WTC11 (cell line): ENCODE measurements at regions not wholly inside any gene's neighbourhood (a gene's known extent, or its start where the extent isn't known, plus 50 kb on each side); places are given as distances from the start of the nearest gene placed in this dataset.

ENCODE experiments used
- ATF2 ChIP-seq: sonication (generic); formaldehyde crosslinking; IDR thresholded peaks from 2 replicates; pipeline ENCODE4 v1.8.1; 2022; ENCODE audit warnings: low read depth, missing genetic modification reagents, borderline replicate concordance
- CTCF ChIP-seq: fragments of 200-600 bp; IDR thresholded peaks from 2 replicates; pipeline ENCODE4 v1.8.0; 2022; ENCODE audit warnings: antibody characterized with exemption
- E2F4 ChIP-seq: sonication (generic); formaldehyde crosslinking; IDR thresholded peaks from 2 replicates; pipeline ENCODE4 v1.8.1; 2022; ENCODE audit warnings: low read depth, mild to moderate bottlenecking, moderate library complexity, missing genetic modification reagents, borderline replicate concordance
- ESRRA ChIP-seq: sonication (generic); formaldehyde crosslinking; IDR thresholded peaks from 2 replicates; pipeline ENCODE4 v1.8.1; 2022; ENCODE audit warnings: mild to moderate bottlenecking, missing genetic modification reagents, borderline replicate concordance
- ETV6 ChIP-seq: sonication (generic); formaldehyde crosslinking; IDR thresholded peaks from 2 replicates; pipeline ENCODE4 v1.8.1; 2022; ENCODE audit warnings: mild to moderate bottlenecking, missing genetic modification reagents
- GABPB1 ChIP-seq: sonication (generic); formaldehyde crosslinking; IDR thresholded peaks from 2 replicates; pipeline ENCODE4 v1.8.1; 2023; ENCODE audit warnings: mild to moderate bottlenecking, missing genetic modification reagents
- JUN ChIP-seq: sonication (generic); formaldehyde crosslinking; IDR thresholded peaks from 2 replicates; pipeline ENCODE4 v1.8.0; 2023; ENCODE audit warnings: mild to moderate bottlenecking, missing genetic modification reagents
- KAT7 ChIP-seq: sonication (generic); formaldehyde crosslinking; IDR thresholded peaks from 2 replicates; pipeline ENCODE4 v1.8.1; 2023; ENCODE audit warnings: missing genetic modification reagents, mild to moderate bottlenecking, borderline replicate concordance
- MLX ChIP-seq: sonication (generic); formaldehyde crosslinking; IDR thresholded peaks from 2 replicates; pipeline ENCODE4 v1.8.1; 2023; ENCODE audit warnings: mild to moderate bottlenecking, missing genetic modification reagents, moderate library complexity
- SP1 ChIP-seq: sonication (generic); formaldehyde crosslinking; conservative IDR thresholded peaks from 2 replicates; pipeline ENCODE4 v1.8.1; 2022; ENCODE audit warnings: missing genetic modification reagents
- TCF7 ChIP-seq: sonication (generic); formaldehyde crosslinking; IDR thresholded peaks from 2 replicates; pipeline ENCODE4 v1.8.0; 2022; ENCODE audit warnings: mild to moderate bottlenecking, low read depth, missing genetic modification reagents, moderate library complexity
- ZNF232 ChIP-seq: sonication (generic); formaldehyde crosslinking; IDR thresholded peaks from 2 replicates; pipeline ENCODE4 v1.8.0; 2022; ENCODE audit warnings: mild to moderate bottlenecking, missing genetic modification reagents

GRCh38 chr4:115537387-115537786 lies 424.0 kb upstream of the NDST4 start:
- TF ChIP-seq GABPB1 (no peak), ATF2 (CRISPR knock-in tag) (no peak), KAT7 (no peak), CTCF (no peak), ETV6 (no peak), JUN (no peak), E2F4 (CRISPR knock-in tag) (no peak), ESRRA (no peak), TCF7 (CRISPR knock-in tag) (no peak), ZNF232 (CRISPR knock-in tag) (no peak), SP1 (CRISPR knock-in tag) (no peak), MLX (CRISPR knock-in tag) (no peak)
